Thyroid gland (tissue), 4 donors: ENCODE measurements at regions not wholly inside any gene's neighbourhood (a gene's known extent, or its start where the extent isn't known, plus 50 kb on each side); places are given as distances from the start of the nearest gene placed in this dataset.

Experiments
- DNase-seq, 2 donors: peaks; one replicate each; pipeline ENCODE4 v3.0.0-alpha.2; 2019
- H3K27ac ChIP-seq, 3 donors: fragments of 200-600 bp; sonication (generic); 1 replicate in 2 of 3; 2 replicates in 1 of 3; pipeline ENCODE4 v1.5.1; 2016 to 2019; ENCODE audit warnings: mild to moderate bottlenecking in 1 of 3, moderate library complexity in 1 of 3
- H3K27me3 ChIP-seq: fragments of 200-600 bp; sonication (generic); one replicate; pipeline ENCODE4 v1.5.1; 2019
- H3K36me3 ChIP-seq, 2 donors: fragments of 200-600 bp; sonication (generic); one replicate each; pipeline ENCODE4 v1.5.1; 2016 to 2019
- H3K4me1 ChIP-seq, 2 donors: fragments of 200-600 bp; sonication (generic); one replicate each; pipeline ENCODE4 v1.5.1; 2017 to 2019
- H3K4me3 ChIP-seq, 3 donors: fragments of 200-600 bp; sonication (generic); replicated peaks in 1 of 3; 1 replicate in 2 of 3; 2 replicates in 1 of 3; pipeline ENCODE4 v1.5.1; 2016; ENCODE audit warnings: mild to moderate bottlenecking in 1 of 3
- H3K9me3 ChIP-seq: fragments of 200-600 bp; sonication (generic); one replicate; pipeline ENCODE4 v1.5.1; 2017
- CTCF ChIP-seq, 6 experiments: fragments of 200-600 bp in 3 of 6; fragments of 450-650 bp in 3 of 6; sonication (generic) in 3 of 6; IDR thresholded peaks; one replicate each; pipeline ENCODE4 v1.5.1; 2016 to 2019; ENCODE audit warnings: antibody characterized with exemption in 6 of 6, mild to moderate bottlenecking in 2 of 6, inconsistent platforms in 1 of 6, moderate library complexity in 1 of 6
- POLR2A ChIP-seq, 2 donors: fragments of 450-650 bp; IDR thresholded peaks; one replicate each; pipeline ENCODE4 v1.6.1; 2017; ENCODE audit warnings: antibody characterized with exemption in 2 of 2, mild to moderate bottlenecking in 2 of 2, moderate library complexity in 1 of 2
- WGBS, 2 donors: methylation state at CpG; one replicate each; pipeline ENCODE4 v1.1.5; 2017; 5-methylcytosine and 5-hydroxymethylcytosine counted together
- intact Hi-C: fragments of 100-400 bp; cut with DNase I; formaldehyde crosslinking; loops from one replicate; pipeline ENCODE4 v1.15.1; 2023

GRCh38 chr1:87826681-87827251 lies 498.1 kb downstream of the LMO4 start:
- Histone ChIP-seq H3K27ac (no peak overlapping the region), H3K27me3 (no peaks in the 10 kb centered on the region), H3K4me3 (peak overlapping the region in 1 of 3 donors; percentile 13), H3K9me3 (no peaks in the 10 kb centered on the region), H3K36me3 (no peaks in the 10 kb centered on the region), H3K4me1 (no peaks in the 10 kb centered on the region)
- intact Hi-C loops, result no loop called here
- WGBS, 2 donors, result 31 to 34% methylated on average over 7 of the region's 7 CpGs
- TF ChIP-seq CTCF (IDR thresholded peaks at IDR 0.05), result peak in 1 of 6 experiments; percentile 22
- no peak for TF ChIP-seq POLR2A (IDR thresholded peaks at IDR 0.05)
- DNase-seq, result peak; percentile 67 to 73

- no peaks in the 10 kb centered on the region for H3K9me3 ChIP-seq
Observed at GRCh38 chr1:87829360-87829759, 500.7 kb downstream of the LMO4 start.

GRCh38 chr1:87830432-87830978 lies 501.8 kb downstream of the LMO4 start:
- no peaks in the 10 kb centered on the region for H3K27me3 ChIP-seq
- TF ChIP-seq CTCF (IDR thresholded peaks at IDR 0.05) (no peak), POLR2A (IDR thresholded peaks at IDR 0.05) (no peak)
- H3K4me1 ChIP-seq, result no peaks in the 10 kb centered on the region
- H3K9me3 ChIP-seq, result no peaks in the 10 kb centered on the region
- no peak overlapping the region for H3K27ac ChIP-seq
- intact Hi-C loops, result no loop called here
- WGBS, 2 donors, result 70 to 77% methylated on average over 1 of the region's 1 CpG
- H3K4me3 ChIP-seq, result no peak overlapping the region
- no peaks in the 10 kb centered on the region for H3K36me3 ChIP-seq
- no peak for DNase-seq

More at GRCh38 chr1:87829360-87829759, 500.7 kb downstream of the LMO4 start:
- no peak for DNase-seq
- Histone ChIP-seq H3K36me3 (no peaks in the 10 kb centered on the region), H3K4me3 (no peak overlapping the region), H3K27ac (no peak overlapping the region), H3K4me1 (no peaks in the 10 kb centered on the region), H3K27me3 (no peaks in the 10 kb centered on the region)
- intact Hi-C loops, result no loop called here
- 93 to 95% methylated on average over 4 of the region's 4 CpGs for WGBS, 2 donors
- TF ChIP-seq POLR2A (IDR thresholded peaks at IDR 0.05) (no peak), CTCF (IDR thresholded peaks at IDR 0.05) (no peak)

- intact Hi-C loops, result no loop called here
- 77 to 79% methylated on average over 5 of the region's 5 CpGs for WGBS, 2 donors
- Histone ChIP-seq H3K4me3 (no peak overlapping the region), H3K9me3 (no peaks in the 10 kb centered on the region), H3K27ac (no peak overlapping the region), H3K36me3 (no peaks in the 10 kb centered on the region), H3K27me3 (no peaks in the 10 kb centered on the region), H3K4me1 (no peaks in the 10 kb centered on the region)
- TF ChIP-seq CTCF (IDR thresholded peaks at IDR 0.05) (no peak), POLR2A (IDR thresholded peaks at IDR 0.05) (no peak)
- no peak for DNase-seq
Observed at GRCh38 chr1:87833166-87833565, 504.5 kb downstream of the LMO4 start.

- TF ChIP-seq POLR2A (IDR thresholded peaks at IDR 0.05) (no peak), CTCF (IDR thresholded peaks at IDR 0.05) (no peak)
- intact Hi-C loops, result no loop called here
- Histone ChIP-seq H3K27ac (no peak overlapping the region), H3K36me3 (no peaks in the 10 kb centered on the region), H3K27me3 (no peaks in the 10 kb centered on the region), H3K9me3 (no peaks in the 10 kb centered on the region), H3K4me3 (no peak overlapping the region), H3K4me1 (no peaks in the 10 kb centered on the region)
- DNase-seq, result no peak
- WGBS, 2 donors, result 90 to 91% methylated on average over 4 of the region's 4 CpGs
Observed at GRCh38 chr1:87834151-87834550, 505.5 kb downstream of the LMO4 start.
